NCI-H69 (cell line): ENCODE measurements at regions not wholly inside any gene's neighbourhood (a gene's known extent, or its start where the extent isn't known, plus 50 kb on each side); places are given as distances from the start of the nearest gene placed in this dataset.

ENCODE experiments used
- DNase-seq: peaks from one replicate; lab custom pipeline; 2025; lab: John Stamatoyannopoulos, UW

DNA sequence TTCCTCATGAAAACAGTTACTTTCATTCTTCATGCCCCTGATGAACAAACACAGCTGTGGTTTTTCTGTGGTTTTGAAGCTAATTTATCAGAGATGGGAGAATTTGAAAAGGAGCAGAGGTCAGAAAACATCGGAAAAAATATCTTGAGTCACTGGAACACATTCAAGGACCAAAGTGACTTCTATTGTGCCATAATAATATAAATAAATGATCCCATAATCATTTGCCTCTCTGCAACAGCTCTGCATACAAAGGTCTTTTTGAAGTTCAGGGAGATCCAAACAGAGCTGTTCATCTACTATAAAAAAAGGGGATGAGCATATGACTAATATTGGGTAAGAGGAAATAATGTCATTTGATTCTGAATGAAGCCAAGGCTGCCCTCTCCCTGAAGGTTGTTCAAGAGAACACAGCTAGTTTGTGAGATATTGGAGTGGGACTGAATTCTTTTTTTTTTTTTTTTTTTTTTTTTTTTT lies 201.3 kb upstream of the GALNT5 start:
- no peak for DNase-seq

GRCh38 chr2:157058161-157058560 lies 199.3 kb upstream of the GALNT5 start:
- no peak for DNase-seq

GRCh38 chr2:157059036-157059435 lies 198.5 kb upstream of the GALNT5 start:
- no peak for DNase-seq

GRCh38 chr2:157061799-157062198 lies 195.7 kb upstream of the GALNT5 start:
- no peak for DNase-seq

GRCh38 chr2:157067562-157067961 lies 189.9 kb upstream of the GALNT5 start:
- DNase-seq, result no peak

DNA sequence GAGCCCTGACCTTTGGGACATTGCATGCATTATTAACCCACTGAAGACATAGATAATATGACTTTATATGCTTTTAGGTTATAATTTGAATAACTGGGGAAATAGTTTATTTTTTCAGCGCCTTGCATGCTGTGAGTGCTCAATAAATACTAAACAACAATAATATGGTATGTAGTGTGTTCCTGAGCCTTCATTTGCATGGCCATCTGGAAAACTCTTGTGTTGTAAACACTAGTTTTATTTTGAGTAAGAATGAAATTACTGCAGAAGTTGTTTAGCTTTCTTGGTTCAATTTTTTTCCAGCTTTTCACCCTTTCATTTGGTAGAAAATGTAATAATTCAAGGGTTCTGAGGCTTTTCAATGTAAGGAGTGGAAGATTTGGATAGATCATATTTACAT lies 189.3 kb upstream of the GALNT5 start:
- DNase-seq, result no peak

- DNase-seq, result no peak
Measured at GRCh38 chr2:157075924-157076323, 181.6 kb upstream of the GALNT5 start.

GRCh38 chr2:157076526-157077161 lies 180.9 kb upstream of the GALNT5 start:
- DNase-seq, result no peak

DNA sequence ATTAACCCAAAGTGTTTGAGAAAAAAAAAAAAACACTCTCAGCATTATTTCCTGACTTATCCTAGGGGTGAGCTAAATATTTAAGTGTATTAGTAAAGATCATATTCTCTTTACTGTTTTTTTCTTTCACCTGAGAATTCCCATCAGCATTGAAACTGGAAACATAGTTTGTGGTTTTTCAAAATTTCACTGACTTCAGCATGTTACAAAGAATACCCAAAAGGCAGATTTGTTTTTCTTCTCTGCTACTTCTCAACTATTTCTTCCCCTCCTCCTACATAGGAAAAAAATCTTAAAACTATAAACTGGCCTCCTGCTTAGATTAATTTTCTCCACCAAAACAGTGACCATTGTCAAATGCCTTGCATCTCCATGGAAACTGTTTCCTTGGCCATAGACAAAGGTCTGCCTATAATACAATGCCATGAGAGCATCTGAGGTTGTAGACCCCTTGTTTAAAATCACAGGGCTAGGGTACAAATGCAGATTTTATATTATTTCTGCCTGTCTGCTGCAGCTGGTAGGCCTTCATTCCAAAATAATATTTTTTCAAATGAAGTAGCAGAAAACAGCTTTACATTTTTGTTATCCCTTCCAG lies 179.7 kb upstream of the GALNT5 start:
- DNase-seq, result no peak

- DNase-seq, result no peak
Measured at GRCh38 chr2:157082950-157083349, 174.6 kb upstream of the GALNT5 start.

- no peak for DNase-seq
Measured at GRCh38 chr2:157085522-157085921, 172.0 kb upstream of the GALNT5 start.

- DNase-seq, result no peak
Measured at GRCh38 chr2:157087373-157088002, 170.0 kb upstream of the GALNT5 start.

- DNase-seq, result no peak
Measured at GRCh38 chr2:157093666-157094065, 163.8 kb upstream of the GALNT5 start.

DNA sequence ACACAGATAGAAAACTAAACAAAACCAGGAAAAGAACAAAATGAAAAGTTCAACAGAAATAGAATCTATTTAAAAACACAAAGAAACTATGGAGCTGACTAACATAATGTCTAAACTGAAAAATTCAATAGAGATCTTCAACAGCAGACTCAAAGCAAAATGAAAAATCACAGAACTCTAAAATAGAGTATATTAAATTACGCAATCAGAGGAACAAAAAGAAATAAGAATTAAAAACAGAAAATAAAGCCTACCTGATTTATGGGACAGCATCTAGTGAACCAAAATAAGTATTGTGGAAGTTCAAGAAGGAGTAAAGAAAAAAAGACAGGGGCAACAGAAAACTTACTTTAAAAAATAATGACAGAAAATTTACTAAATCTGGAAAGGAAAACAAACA lies 152.1 kb upstream of the GALNT5 start:
- no peak for DNase-seq

- DNase-seq, result no peak
Measured at GRCh38 chr2:157106950-157107349, 150.6 kb upstream of the GALNT5 start.

- DNase-seq, result no peak
Measured at GRCh38 chr2:157107460-157107859, 150.0 kb upstream of the GALNT5 start.

DNA sequence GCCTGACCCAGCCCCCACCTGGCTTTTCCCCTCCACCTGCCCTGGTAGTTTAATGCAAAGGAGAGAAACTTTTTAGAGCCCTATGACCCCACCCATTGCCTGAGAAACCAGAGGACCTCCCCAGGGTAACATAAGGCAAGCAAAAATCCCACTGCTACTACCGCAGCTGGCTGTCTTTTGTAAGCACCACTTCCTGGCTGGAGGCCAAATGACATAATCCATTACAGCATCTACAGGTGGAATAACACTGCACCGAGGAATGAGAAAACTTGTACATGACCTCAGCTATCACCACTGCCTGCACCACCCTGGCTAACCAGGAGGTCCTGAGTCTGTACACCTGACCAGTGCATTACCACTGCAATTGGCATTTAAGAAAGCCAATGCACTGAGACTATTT lies 149.6 kb upstream of the GALNT5 start:
- DNase-seq, result peak; percentile 67

- DNase-seq, result no peak
Measured at GRCh38 chr2:157122776-157123175, 134.7 kb upstream of the GALNT5 start.

DNA sequence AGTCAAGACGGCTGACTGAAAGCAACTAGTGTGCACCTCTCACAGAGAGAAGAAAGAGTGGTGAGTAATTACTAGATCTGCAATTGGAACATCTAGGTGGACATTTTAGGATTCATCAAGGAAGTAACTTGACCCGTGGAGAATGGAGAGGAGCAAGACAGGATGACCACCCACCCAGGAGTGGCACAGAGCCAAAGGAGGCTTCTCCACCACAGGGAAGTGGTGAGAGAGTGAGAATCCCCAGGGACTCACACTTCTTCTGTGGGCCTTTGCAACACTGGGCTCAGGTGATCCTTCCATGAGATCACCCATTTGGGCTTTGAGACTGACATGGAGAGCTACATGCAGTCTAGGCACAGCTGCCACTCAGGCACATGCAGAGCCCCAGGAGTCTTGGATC lies 132.8 kb upstream of the GALNT5 start:
- peak; percentile 1 for DNase-seq

DNA sequence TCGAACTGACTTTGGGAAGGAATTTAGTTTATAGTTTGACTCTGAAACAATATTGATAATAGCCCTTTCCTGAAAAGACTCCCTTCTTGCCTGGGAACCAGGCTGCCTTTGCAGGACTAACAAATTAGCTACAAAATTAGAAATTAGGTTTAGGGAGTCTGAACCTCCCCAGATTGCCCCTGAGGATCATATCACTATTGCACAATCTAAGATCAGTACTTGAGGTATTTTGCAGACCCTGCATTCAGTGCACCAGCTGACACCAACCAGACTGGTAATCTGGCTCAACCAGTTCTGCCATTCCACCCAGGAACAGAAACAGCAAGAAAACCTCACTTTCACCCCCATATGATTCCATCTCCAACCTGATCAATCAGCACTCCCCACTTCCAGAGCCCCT lies 131.8 kb upstream of the GALNT5 start:
- no peak for DNase-seq

DNA sequence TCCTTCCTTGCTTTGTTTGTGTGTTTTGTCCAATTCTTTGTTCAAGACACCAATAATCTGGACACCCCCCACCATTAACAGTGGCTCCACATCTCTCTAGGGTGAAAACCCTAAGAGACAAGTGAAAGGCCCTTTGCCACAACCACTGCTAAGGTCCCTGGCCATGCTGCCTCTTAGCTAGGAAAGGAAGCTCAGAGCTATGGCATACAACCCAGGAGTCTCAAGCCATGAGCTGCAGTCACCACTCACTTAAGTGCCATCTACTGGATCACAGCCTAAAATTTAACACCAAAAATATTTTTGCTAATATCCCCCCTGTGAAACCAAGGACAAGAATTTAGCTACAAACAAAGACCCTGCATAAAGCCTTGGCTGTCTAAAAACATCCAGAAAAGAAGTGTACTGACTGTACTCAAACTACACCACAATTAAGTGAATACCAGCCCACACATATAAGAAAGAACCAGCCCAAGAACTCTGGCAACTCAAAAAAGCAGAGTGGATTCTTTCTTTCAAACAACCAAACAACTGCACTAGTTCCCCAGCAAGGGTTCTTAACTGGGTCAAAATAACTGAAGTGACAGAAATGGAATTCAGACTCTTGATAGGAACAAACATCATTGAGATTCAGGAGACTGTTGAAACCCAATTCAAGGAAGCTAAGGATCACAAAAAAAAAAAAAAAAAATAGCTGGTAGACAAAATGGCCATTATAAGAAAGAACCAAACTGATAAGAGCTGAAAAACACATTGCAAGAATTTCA lies 130.1 kb upstream of the GALNT5 start:
- no peak for DNase-seq

DNA sequence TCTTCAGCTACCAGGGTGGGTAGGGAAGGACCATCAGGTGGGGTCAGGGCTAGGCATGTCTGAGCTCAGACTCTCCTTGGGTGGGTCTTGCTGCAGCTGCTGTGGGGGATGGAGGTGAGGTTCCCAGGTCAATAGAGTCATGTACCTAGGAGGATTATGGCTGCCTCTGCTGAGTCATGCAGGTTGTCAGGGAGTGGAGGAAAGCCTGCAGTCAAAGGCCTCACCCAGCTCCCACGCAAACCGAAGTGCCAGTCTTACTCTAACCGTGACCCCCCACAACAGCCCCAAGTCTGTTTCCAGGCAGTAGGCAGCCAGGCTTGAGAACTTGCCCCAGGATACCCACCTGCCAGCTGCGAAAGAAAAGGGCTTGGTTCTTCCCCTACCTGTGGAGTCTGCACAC lies 113.6 kb upstream of the GALNT5 start:
- no peak for DNase-seq

DNA sequence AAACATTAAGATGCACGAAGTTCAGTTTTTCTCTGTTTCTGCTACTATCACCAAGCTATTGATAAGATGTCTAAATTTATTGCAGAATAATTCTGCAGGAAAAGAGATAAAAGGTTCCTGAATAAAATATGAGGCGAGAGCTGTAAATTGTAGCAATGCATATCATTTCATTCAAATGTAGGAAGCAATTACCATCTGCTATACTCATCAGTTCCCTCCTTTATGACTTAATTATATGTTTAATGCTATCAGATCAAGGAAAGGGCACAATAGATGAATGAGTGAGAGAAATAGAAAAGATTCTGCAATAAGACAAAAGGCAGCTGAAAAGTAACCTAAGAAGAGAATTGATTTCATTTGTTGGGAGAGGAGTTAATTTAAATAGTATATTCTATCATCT lies 108.2 kb upstream of the GALNT5 start:
- DNase-seq, result peak; percentile 32
